ENCODE measurements at regions not wholly inside any gene's neighbourhood (a gene's known extent, or its start where the extent isn't known, plus 50 kb on each side); places are given as distances from the start of the nearest gene placed in this dataset.
"Not testable (repeated sequence)": the region's sequence is repeated elsewhere in the genome, so short reads cannot be mapped to it uniquely, and the experiment has no call there.

DNA sequence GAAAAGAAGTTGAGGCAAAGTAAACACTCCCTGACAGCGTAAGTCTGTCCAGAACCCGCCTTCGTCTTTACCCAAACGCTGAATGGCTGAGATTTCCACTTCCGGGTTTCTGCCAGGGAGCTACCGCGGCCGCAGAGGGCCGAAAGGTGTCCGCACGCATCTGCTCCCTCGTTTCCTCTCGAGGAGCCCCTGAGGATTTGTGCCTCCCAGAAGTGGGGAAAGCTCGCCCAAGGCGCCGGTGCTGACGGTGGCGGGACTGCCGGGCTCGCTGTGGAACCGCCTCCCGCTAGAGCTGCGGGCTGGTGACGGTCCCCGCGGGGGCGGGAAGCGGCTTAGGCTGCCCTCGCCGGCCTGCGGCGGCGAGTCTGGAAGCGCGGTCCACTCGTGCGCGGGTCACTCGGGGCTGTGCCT is 1760.2 kb upstream of the DEFB115 start:
- Histone ChIP-seq H3K9me3 (ENCODE audit: control insufficient read depth in 2 of 3, insufficient read depth in 1 of 3, low read length in 3 of 3) (peaks cover 0 to 1% (median 0%) of the 10 kb centered on the region in 3 donors), H3K4me1 (ENCODE audit: control insufficient read depth in 2 of 3, insufficient read depth in 2 of 3, low read depth in 1 of 3, low read length in 3 of 3) (no peaks in the 10 kb centered on the region), H3K4me3 (ENCODE audit: low read length in 3 of 3) (peak overlapping the region in 1 of 3 donors; percentile 44), H3K9ac (ENCODE audit: low read length in 3 of 3) (no peak overlapping the region), H3K36me3 (ENCODE audit: control insufficient read depth in 2 of 3, insufficient read depth in 3 of 3, low read length in 3 of 3) (no peaks in the 10 kb centered on the region), H3K27me3 (ENCODE audit: control insufficient read depth, insufficient read depth, low read length) (no peaks in the 10 kb centered on the region), H3K27ac (ENCODE audit: low read depth in 2 of 2, low read length in 2 of 2) (no peak overlapping the region)
- FAIRE-seq (no peak), DNase-seq (peak in 3 of 5 donors; percentile 9 to 66 (median 24))
- no peak for TF ChIP-seq CTCF (IDR thresholded peaks at IDR 0.05; ENCODE audit: borderline replicate concordance, extremely low read depth, insufficient read depth)
- intact Hi-C loops (cut with DNase I): no loop called here

GRCh38 chr20:29497684-29498083 is 1759.8 kb upstream of the DEFB115 start:
- FAIRE-seq: not testable (repeated sequence)

DNA sequence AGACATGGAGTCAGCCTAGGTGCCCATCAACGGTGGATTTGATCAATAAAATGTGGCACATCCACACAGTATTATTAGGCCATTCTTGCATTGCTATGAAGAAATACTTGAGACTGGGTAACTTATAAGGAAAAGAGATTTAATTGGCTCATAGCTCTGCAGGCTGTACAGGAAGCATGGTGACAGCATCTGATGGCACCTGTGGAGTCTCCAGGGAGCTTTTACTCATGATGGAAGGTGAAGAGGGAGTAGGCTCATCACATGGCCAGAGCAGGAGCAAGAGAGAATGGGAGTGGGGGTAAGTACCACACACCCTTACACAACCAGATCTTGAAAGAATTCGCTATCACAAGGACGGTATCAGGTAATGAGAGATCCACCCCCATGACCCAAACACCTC is 1756.7 kb upstream of the DEFB115 start:
- H3K27me3 ChIP-seq (ENCODE audit: control insufficient read depth, insufficient read depth, low read length); FAIRE-seq; H3K27ac ChIP-seq (ENCODE audit: low read depth in 2 of 2, low read length in 2 of 2); H3K9me3 ChIP-seq (ENCODE audit: control insufficient read depth in 2 of 3, insufficient read depth in 1 of 3, low read length in 3 of 3); H3K4me1 ChIP-seq (ENCODE audit: control insufficient read depth in 2 of 3, insufficient read depth in 2 of 3, low read depth in 1 of 3, low read length in 3 of 3); H3K36me3 ChIP-seq (ENCODE audit: control insufficient read depth in 2 of 3, insufficient read depth in 3 of 3, low read length in 3 of 3); H3K9ac ChIP-seq (ENCODE audit: low read length in 3 of 3); intact Hi-C loops (cut with DNase I); H3K4me3 ChIP-seq (ENCODE audit: low read length in 3 of 3): not testable (repeated sequence)
- DNase-seq: peak in 1 of 5 donors; percentile 29

More at GRCh38 chr20:29497684-29498083, 1759.8 kb upstream of the DEFB115 start:
- peak in 1 of 5 donors; percentile 84 for DNase-seq
- H3K4me1 ChIP-seq (ENCODE audit: control insufficient read depth in 2 of 3, insufficient read depth in 2 of 3, low read depth in 1 of 3, low read length in 3 of 3); H3K9me3 ChIP-seq (ENCODE audit: control insufficient read depth in 2 of 3, insufficient read depth in 1 of 3, low read length in 3 of 3); H3K9ac ChIP-seq (ENCODE audit: low read length in 3 of 3); intact Hi-C loops (cut with DNase I); H3K27me3 ChIP-seq (ENCODE audit: control insufficient read depth, insufficient read depth, low read length); H3K36me3 ChIP-seq (ENCODE audit: control insufficient read depth in 2 of 3, insufficient read depth in 3 of 3, low read length in 3 of 3); H3K27ac ChIP-seq (ENCODE audit: low read depth in 2 of 2, low read length in 2 of 2): not testable (repeated sequence)
- H3K4me3 ChIP-seq (ENCODE audit: low read length in 3 of 3): peak overlapping the region in 1 of 3 donors; percentile 44

DNA sequence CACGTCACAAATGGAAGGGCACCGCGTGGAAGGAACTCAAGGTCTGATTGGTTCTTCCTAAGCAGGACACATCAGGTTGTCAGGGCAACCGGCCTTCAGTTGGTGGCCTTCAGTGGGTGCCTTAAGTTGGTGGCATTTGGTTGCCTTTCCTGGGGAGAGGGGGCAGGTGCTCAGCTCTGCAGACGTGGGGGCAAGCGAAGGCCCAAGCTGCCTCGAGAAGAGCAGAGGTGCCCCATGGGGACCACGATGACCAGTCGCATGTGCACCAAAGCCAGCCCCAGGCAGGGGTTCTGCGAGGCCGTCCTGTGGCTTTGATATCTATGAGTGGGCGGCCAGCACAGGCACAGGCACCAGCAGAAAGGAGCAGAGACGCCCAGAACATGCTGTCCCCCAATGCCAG is 1742.8 kb upstream of the DEFB115 start:
- H3K4me3 ChIP-seq (ENCODE audit: low read length in 3 of 3); FAIRE-seq; H3K27me3 ChIP-seq (ENCODE audit: control insufficient read depth, insufficient read depth, low read length); H3K9ac ChIP-seq (ENCODE audit: low read length in 3 of 3); H3K4me1 ChIP-seq (ENCODE audit: control insufficient read depth in 2 of 3, insufficient read depth in 2 of 3, low read depth in 1 of 3, low read length in 3 of 3); H3K9me3 ChIP-seq (ENCODE audit: control insufficient read depth in 2 of 3, insufficient read depth in 1 of 3, low read length in 3 of 3); H3K27ac ChIP-seq (ENCODE audit: low read depth in 2 of 2, low read length in 2 of 2); H3K36me3 ChIP-seq (ENCODE audit: control insufficient read depth in 2 of 3, insufficient read depth in 3 of 3, low read length in 3 of 3); intact Hi-C loops (cut with DNase I): not testable (repeated sequence)
- DNase-seq: peak in 1 of 5 donors; percentile 76

DNA sequence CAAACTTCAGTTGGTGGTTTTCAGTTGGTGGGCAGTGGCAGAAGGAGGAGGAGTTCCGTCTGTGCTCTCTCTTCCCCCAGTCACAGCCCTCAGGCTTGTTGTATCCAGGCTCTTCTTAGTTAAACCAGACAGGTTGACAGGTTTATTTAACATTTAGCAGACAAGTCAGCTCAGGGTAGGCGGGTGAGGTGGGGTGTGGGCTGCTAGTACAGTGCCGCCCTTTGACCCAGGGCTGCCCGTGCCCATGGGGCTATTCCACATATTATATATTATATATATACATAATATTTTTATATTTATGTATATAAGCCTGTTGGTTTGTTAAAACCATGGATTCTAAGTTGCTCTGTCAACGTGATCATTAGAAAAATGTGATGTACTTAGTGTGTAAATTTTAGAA is 1740.6 kb upstream of the DEFB115 start:
- H3K27ac ChIP-seq (ENCODE audit: low read depth in 2 of 2, low read length in 2 of 2); H3K9ac ChIP-seq (ENCODE audit: low read length in 3 of 3); H3K27me3 ChIP-seq (ENCODE audit: control insufficient read depth, insufficient read depth, low read length); H3K9me3 ChIP-seq (ENCODE audit: control insufficient read depth in 2 of 3, insufficient read depth in 1 of 3, low read length in 3 of 3); H3K36me3 ChIP-seq (ENCODE audit: control insufficient read depth in 2 of 3, insufficient read depth in 3 of 3, low read length in 3 of 3); intact Hi-C loops (cut with DNase I); H3K4me3 ChIP-seq (ENCODE audit: low read length in 3 of 3); H3K4me1 ChIP-seq (ENCODE audit: control insufficient read depth in 2 of 3, insufficient read depth in 2 of 3, low read depth in 1 of 3, low read length in 3 of 3); FAIRE-seq: not testable (repeated sequence)
- DNase-seq: peak in 1 of 5 donors; percentile 73

All from kidney (tissue), 13 donors.